Glomerular visceral epithelial cell (primary cell): ENCODE measurements at regions not wholly inside any gene's neighbourhood (a gene's known extent, or its start where the extent isn't known, plus 50 kb on each side); places are given as distances from the start of the nearest gene placed in this dataset.
A peak's percentile ranks its signal among the peaks of the same experiment; 100 is the strongest.

Experiments used
- DNase-seq: peaks from one replicate; pipeline ENCODE4 v3.0.0-alpha.2; 2016; ENCODE audit errors: extremely low spot score

GRCh38 chr5:173741729-173742431, 125.4 kb upstream of the BOD1 start:
- DNase-seq, result peak; percentile 41

- no peak for DNase-seq
Measured at GRCh38 chr5:173742432-173742816, 126.0 kb upstream of the BOD1 start.

GRCh38 chr5:173743641-173744343, 127.3 kb upstream of the BOD1 start:
- no peak for DNase-seq

GRCh38 chr5:173744551-173744950, 128.1 kb upstream of the BOD1 start:
- DNase-seq, result no peak

- no peak for DNase-seq
Measured at GRCh38 chr5:173745123-173745522, 128.7 kb upstream of the BOD1 start.

- DNase-seq, result no peak
Measured at GRCh38 chr5:173745557-173745956, 129.1 kb upstream of the BOD1 start.

- DNase-seq, result no peak
Measured at GRCh38 chr5:173746047-173746646, 129.7 kb upstream of the BOD1 start.

GRCh38 chr5:173747876-173748275, 131.4 kb upstream of the BOD1 start:
- no peak for DNase-seq

- DNase-seq, result no peak
Measured at GRCh38 chr5:173750538-173751265, 134.3 kb upstream of the BOD1 start.

- DNase-seq, result no peak
Measured at GRCh38 chr5:173751266-173751600, 134.8 kb upstream of the BOD1 start.

- DNase-seq, result no peak
Measured at GRCh38 chr5:173752653-173753052, 135.5 kb upstream of the CPEB4 start.

- DNase-seq, result no peak
Measured at GRCh38 chr5:173753307-173754168, 134.6 kb upstream of the CPEB4 start.

GRCh38 chr5:173755319-173755718, 132.8 kb upstream of the CPEB4 start:
- no peak for DNase-seq

GRCh38 chr5:173757403-173758209, 130.5 kb upstream of the CPEB4 start:
- no peak for DNase-seq

- DNase-seq, result no peak
Measured at GRCh38 chr5:173758676-173759075, 129.5 kb upstream of the CPEB4 start.

- no peak for DNase-seq
Measured at GRCh38 chr5:173759691-173760090, 128.5 kb upstream of the CPEB4 start.

- DNase-seq, result no peak
Measured at GRCh38 chr5:173760461-173761177, 127.5 kb upstream of the CPEB4 start.

- DNase-seq, result no peak
Measured at GRCh38 chr5:173761178-173761513, 127.0 kb upstream of the CPEB4 start.

- DNase-seq, result no peak
Measured at GRCh38 chr5:173762045-173762444, 126.1 kb upstream of the CPEB4 start.

- peak; percentile 94 for DNase-seq
Measured at GRCh38 chr5:173762930-173763329, 125.2 kb upstream of the CPEB4 start.
